GM13976 (cell line): ENCODE measurements at regions not wholly inside any gene's neighbourhood (a gene's known extent, or its start where the extent isn't known, plus 50 kb on each side); places are given as distances from the start of the nearest gene placed in this dataset.

ENCODE experiments used
- DNase-seq: peaks from one replicate; pipeline ENCODE4 v3.0.0; 2012; ENCODE audit warnings: low spot score
- in situ Hi-C: fragments of 300-500 bp; cut with MboI; formaldehyde crosslinking; loops from one replicate; pipeline ENCODE4 v1.12.0; 2022; ENCODE audit warnings: low sequenced_read_pairs, mixed read lengths, inconsistent platforms; ENCODE audit not compliant: unreplicated experiment
- TF ChIP-seq, protein P1 (sequence below): IDR thresholded peaks from 2 replicates; pipeline ENCODE4 v1.5.1; 2012; ENCODE audit warnings: borderline replicate concordance, mild to moderate bottlenecking; ENCODE audit not compliant: insufficient read depth; ENCODE audit errors: extremely low read depth, missing control alignments, control extremely low read depth

DNA sequence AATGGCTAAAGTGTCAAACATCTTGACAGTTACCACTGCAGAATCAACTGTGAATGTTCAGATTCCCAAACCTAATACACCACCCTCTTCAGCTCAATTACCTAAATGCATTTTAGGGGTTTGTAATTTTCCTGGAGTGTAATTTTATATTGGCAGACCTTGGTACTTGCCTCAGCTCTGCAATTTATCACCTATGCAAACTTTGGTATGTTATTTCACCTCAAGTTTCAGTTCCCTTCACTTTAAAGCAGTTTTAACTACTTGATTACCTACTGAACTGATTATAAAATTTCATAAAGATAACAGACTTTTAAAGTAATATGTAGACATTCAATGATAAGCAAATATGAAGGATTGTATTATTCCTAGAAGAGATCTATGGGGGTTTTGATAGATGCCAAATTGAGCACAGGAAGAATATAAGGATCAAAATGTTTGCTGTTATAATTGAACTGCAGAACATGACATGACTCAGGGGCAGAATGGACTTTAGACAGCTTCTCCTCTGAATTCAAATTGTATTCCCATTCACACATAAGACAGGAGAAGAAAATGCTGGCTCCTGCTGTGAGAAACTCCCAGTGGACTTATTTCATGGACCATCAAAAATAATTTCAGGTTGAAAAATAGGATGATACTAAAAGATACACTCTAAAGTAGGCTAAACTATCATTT, 491.5 kb upstream of the LUZP2 start:
- TF ChIP-seq, protein P1, sequence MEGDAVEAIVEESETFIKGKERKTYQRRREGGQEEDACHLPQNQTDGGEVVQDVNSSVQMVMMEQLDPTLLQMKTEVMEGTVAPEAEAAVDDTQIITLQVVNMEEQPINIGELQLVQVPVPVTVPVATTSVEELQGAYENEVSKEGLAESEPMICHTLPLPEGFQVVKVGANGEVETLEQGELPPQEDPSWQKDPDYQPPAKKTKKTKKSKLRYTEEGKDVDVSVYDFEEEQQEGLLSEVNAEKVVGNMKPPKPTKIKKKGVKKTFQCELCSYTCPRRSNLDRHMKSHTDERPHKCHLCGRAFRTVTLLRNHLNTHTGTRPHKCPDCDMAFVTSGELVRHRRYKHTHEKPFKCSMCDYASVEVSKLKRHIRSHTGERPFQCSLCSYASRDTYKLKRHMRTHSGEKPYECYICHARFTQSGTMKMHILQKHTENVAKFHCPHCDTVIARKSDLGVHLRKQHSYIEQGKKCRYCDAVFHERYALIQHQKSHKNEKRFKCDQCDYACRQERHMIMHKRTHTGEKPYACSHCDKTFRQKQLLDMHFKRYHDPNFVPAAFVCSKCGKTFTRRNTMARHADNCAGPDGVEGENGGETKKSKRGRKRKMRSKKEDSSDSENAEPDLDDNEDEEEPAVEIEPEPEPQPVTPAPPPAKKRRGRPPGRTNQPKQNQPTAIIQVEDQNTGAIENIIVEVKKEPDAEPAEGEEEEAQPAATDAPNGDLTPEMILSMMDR, result no peak
- in situ Hi-C loops, result no loop called here

DNA sequence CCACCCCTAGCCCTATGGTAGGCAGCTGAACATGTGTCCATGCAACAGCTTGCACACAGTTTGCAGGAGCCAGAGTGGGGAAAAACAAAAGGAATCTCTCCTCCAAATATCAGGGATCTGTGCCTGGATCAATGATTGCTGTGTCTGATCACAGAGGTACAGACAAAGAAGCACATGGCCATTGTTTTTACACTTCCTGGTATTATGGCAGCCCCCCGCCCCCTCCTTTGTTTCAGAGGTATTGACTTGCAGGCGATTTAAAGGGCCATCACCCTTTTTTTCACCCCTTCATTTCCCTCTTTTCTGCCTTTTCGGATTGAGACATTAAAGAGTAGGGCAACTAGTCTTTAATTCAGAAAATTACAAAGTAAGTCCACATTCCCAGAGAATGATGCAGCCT, 453.0 kb upstream of the LUZP2 start:
- in situ Hi-C loops, result no loop called here
- DNase-seq, result no peak
- TF ChIP-seq, protein P1, result no peak

More for the DNA sequence above, 491.5 kb upstream of the LUZP2 start:
- no peak for DNase-seq

DNA sequence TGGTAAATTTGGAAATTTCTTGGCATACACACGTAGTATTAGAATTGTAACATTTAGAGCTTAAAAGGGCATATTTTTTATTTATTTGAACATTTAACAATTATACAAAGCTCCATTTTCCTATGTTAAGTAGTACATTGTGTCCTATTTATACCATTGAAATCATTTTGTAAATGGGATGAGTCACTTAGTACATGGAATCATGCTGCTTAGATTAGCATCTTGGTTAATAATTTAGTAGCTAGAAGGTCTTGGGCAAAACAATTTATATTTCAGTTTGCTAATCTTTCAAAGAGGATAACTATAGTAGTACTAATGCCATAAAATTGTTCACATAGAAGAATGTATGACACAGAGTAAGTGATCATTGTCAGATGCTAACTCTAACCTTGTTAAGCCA, 450.1 kb upstream of the LUZP2 start:
- TF ChIP-seq, protein P1, result no peak
- no peak for DNase-seq
- in situ Hi-C loops, result no loop called here

DNA sequence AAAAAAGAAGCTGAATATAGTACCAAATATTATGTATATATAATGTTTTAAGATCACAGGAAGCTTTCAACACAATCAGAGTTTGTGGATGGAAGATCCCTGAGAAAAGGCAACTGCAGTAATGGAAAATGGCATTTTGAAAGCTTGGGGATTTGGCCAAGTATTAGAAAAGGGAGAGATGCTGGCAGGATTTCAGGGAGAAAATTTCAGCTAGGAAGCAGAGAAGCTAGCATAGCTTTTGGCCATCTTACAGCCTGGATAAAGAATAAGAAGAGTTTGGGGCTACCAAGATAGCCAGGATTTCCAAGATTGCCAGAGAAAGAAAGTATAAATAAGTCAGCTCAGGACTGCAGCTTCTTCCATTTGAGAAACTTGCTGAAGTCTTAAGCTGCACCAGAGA, 440.8 kb upstream of the LUZP2 start:
- in situ Hi-C loops, result no loop called here
- TF ChIP-seq, protein P1, result no peak
- no peak for DNase-seq

DNA sequence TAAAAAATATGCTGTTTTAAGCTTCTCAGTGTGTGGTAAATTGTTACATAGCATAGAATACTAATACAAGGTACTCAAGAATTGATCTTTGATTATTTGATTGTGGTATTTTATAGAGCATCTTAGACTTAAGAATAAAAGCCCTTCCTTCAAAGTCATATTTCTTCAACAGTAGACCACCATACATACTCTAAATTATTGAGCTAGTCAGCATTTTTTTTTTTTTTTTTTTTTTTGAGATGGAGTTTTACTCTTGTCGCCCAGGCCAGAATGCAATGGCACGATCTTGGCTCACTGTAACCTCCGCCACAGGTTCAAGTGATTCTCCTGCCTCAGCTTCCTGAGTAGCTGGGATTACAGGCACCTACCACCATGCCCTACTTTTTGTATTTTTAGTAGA, 436.7 kb upstream of the LUZP2 start:
- DNase-seq, result no peak
- TF ChIP-seq, protein P1, result no peak
- in situ Hi-C loops, result no loop called here

DNA sequence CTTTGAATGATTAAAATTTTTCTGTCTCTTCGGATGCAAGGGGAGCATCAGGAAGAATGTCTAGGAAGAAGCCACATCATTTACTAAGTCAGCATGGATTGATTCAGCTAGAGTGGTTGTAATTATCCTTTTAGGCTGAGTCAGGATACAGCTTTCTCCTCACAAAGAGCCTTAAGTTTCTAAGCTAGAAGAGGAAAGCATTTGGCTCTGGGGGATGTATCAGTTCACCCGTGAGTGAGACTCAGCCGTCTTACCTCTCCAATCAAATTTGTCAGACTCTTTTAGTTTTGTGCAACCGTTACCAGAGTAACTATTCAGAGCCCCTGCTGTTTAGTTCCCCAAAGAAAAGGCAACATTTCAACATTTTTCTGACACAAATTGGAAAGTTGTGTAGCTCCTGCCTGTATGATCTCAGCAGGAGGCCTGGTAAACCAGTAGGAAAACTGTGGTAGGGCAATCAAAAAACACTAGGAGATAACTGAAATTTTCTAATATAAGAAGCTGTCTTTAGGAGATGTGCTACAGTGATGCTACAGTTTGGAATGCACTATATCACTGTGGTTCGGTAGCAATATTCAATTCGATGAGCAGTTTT, 432.4 kb upstream of the LUZP2 start:
- TF ChIP-seq, protein P1, result no peak
- DNase-seq, result no peak
- in situ Hi-C loops, result no loop called here
